Urothelium cell line (cell line): ENCODE measurements at regions not wholly inside any gene's neighbourhood (a gene's known extent, or its start where the extent isn't known, plus 50 kb on each side); places are given as distances from the start of the nearest gene placed in this dataset.

Experiments used
- DNase-seq: peaks from one replicate; pipeline ENCODE4 v3.0.0; 2011; ENCODE audit warnings: low spot score, mixed read lengths
- FAIRE-seq: peaks from 2 replicates; lab custom pipeline; 2011; peaks lifted over from hg19 to GRCh38; lab: Jason Lieb, UNC

GRCh38 chr14:65269732-65270131, 142.8 kb upstream of the FUT8 start:
- no peak for FAIRE-seq
- no peak for DNase-seq

DNA sequence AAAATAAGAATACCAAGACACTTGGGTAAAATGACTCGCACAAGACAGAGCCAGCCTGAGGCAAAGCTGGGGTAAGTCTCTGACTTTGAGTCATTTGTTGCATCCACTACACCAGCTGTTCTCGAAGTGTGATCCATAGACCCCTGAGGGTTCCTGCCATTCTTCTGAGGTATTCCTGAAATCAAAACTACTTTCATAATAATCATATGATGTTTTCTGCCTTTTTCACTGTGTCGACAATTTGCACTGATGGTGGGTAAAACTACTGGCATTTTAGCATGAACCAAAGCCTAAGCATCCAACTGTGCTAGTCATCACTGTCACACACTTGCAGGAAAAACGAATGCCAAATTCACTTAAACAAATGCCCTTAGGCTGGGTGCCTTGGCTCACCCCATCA, 135.5 kb upstream of the FUT8 start:
- peak; percentile 63 for FAIRE-seq
- DNase-seq, result no peak

- FAIRE-seq (peak; percentile 59), DNase-seq (no peak)
Measured at GRCh38 chr14:65277580-65278270, 134.8 kb upstream of the FUT8 start.

DNA sequence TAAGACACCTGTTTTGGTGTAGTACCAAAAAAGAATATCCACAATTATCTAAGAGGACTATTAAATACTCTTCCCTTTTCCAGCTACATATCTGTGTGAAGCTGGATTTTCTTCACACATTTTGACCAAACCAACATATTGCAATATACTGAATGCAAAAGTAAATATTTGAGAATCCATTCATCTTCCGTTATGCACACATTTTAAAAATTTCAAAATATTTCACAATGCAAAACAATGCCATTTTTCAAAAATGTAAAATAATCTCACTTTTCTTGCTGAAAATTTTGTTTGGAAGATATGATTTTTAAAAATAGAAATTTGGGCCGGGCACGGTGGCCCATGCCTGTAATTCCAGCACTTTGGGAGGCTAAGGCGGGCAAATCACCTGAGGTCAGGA, 133.9 kb upstream of the FUT8 start:
- FAIRE-seq (no peak), DNase-seq (no peak)

- DNase-seq (no peak), FAIRE-seq (peak; percentile 86)
Measured at GRCh38 chr14:65279510-65279909, 133.0 kb upstream of the FUT8 start.

DNA sequence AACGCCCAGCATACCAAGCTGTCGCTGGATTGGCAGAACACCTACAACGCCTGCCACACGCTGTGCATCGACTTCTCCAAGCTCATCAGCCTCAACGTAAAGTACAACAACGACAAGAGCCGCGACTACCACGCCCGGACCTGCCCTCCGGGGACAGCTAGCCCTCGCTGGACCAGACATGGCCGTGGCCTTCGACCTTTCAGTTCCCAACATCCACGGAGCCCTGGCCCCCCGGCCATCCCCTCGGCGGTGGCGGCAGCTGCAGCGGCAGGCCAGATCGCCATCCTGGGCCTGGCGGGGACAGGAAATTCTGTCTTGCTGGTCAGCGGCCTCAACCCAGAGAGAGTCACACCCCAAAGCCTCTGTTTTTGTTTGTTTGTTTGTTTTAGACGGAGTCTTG, 132.6 kb upstream of the FUT8 start:
- DNase-seq (no peak), FAIRE-seq (no peak)

- peak; percentile 46 for FAIRE-seq
Measured at GRCh38 chr14:65280653-65281052, 131.9 kb upstream of the FUT8 start.

GRCh38 chr14:65281991-65282895, 130.3 kb upstream of the FUT8 start:
- FAIRE-seq (peak; percentile 98), DNase-seq (peak; percentile 91)

More at GRCh38 chr14:65280653-65281052, 131.9 kb upstream of the FUT8 start:
- no peak for DNase-seq

- DNase-seq (no peak), FAIRE-seq (no peak)
Measured at GRCh38 chr14:65282896-65283253, 129.7 kb upstream of the FUT8 start.

DNA sequence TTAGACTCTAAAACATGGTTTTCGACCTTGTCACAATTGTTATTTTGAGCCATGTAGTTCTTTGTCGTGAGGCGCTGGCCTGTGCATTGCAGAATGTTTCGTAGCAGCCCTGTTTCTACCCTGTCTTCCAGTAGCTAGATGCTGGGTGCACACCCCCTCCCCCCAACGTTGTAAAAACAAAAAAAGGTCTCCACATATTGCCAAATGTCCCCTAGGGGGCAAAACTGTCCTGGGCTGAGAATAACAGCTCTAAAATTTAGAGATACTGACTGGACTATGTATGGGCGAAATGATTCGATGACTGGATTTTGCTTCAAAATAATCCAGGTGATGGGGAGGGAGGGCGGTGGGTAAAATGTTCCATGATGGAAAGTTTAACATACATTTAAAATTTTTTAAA, 126.1 kb upstream of the FUT8 start:
- FAIRE-seq, result peak; percentile 68
- no peak for DNase-seq

- no peak for DNase-seq
- FAIRE-seq, result peak; percentile 92
Measured at GRCh38 chr14:65287264-65288131, 125.0 kb upstream of the FUT8 start.

DNA sequence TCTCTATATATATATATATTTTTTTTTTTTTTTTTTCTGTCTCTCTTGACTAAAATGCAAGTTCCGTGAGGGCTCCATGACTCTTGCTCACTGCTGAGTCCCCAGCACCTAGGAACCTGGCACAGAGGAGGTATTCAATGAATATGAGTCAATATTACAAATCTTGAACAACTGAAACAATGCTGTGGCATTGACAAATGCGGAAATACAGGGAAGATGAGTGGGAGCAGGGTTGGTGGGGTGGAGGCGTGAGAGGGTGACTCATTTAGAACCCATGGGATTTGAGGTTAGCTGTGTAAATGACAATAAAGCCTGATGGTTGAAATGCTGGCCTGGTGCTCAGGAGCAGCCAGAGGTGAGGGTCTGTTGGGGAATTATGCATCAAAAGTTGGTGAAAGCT, 121.7 kb upstream of the FUT8 start:
- peak; percentile 94 for FAIRE-seq
- DNase-seq, result peak; percentile 97

DNA sequence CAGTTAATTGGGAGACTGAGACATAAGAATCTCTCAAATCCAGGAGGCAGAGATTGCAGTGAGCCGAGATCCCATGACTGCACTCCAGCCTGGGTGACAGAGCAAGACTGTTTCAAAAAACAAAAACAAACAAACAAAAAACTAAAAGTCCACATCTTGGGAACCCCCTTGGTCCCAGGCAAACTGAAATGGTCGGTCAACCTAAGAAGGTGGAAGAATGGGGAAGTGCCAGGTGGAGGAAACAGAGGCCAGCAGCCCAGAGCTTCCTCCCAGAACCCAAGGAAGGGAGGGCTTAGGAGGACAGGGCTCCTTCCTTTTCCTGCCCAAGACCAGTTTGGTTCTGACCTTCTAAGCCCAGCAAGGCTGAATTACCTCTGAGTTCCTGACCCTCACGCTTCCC, 121.0 kb upstream of the FUT8 start:
- no peak for DNase-seq
- FAIRE-seq, result no peak

- no peak for FAIRE-seq
- DNase-seq, result no peak
Measured at GRCh38 chr14:65294816-65295215, 117.7 kb upstream of the FUT8 start.

- DNase-seq (no peak), FAIRE-seq (peak; percentile 61)
Measured at GRCh38 chr14:65296402-65296801, 116.1 kb upstream of the FUT8 start.

GRCh38 chr14:65296876-65297275, 115.7 kb upstream of the FUT8 start:
- DNase-seq (no peak), FAIRE-seq (peak; percentile 20)

- DNase-seq, result no peak
- FAIRE-seq, result peak; percentile 50
Measured at GRCh38 chr14:65297744-65298143, 114.8 kb upstream of the FUT8 start.

DNA sequence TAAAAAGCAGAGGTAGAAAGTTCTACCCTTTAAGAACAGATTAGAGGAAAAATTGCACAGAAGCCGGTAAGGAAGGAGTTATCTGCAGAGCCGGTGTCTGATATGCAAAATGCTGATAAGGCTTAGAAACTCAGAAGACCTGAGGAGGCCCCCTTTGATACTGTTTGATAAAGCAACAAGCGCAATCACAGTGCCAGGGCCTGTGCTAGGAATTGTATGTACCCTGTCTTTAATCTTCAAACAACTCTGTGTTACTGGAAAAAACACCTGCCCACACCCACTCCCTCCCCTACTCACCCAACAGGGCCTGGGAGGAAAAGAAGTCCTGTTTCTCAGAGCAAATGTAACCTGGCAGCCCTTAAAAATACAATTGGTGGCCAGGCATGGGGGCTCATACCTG, 112.7 kb upstream of the FUT8 start:
- FAIRE-seq, result no peak

DNA sequence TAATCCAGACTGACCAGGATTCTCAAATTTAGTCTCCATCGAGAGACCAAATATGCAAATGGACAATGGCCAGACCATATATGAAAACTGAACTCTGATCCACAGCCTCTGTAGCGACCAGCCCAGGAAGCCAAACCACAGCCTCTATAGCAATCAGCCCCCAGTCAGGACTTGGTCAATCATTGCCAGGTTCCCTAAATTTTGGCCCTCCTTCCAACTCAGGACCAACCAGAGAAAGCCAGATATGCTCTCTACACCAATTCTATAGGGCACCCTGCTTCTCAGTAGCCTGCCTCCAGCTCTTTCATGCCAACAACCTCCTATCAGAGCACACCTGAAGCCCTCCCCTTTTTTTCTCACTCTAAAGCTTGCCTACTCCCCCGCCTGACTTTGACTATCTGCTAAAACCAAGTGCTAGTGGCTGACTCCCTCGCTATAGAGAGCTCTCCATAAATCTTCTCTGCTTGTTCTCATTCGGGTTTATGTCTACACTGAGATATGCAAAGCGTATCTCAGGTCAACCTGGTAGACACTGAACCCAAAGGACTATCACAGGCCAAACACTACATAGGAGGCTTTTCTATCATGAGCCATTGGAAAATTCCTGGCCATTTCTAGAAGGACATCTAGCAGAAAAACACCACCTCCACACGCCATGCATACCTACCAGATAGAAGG, 110.5 kb upstream of the FUT8 start:
- FAIRE-seq, result peak; percentile 88

More for the DNA sequence above, 112.7 kb upstream of the FUT8 start:
- no peak for DNase-seq

GRCh38 chr14:65302571-65303189, 109.8 kb upstream of the FUT8 start:
- DNase-seq (no peak), FAIRE-seq (peak; percentile 78)

More for the DNA sequence above, 110.5 kb upstream of the FUT8 start:
- no peak for DNase-seq
